Caco-2 (cell line): ENCODE measurements at regions not wholly inside any gene's neighbourhood (a gene's known extent, or its start where the extent isn't known, plus 50 kb on each side); places are given as distances from the start of the nearest gene placed in this dataset.

Experiments used
- BruUV-seq: library from RNA; stranded (reverse); fragments of 400-500 nt; replicated peaks from 2 replicates; lab custom pipeline; 2021; lab: Mats Ljungman, UMichigan
- CTCF ChIA-PET: fragments of 300-600 bp; sonication (Branson Sonifier 250); formaldehyde crosslinking; loops from one replicate; lab custom pipeline; 2022; ENCODE audit warnings: antibody characterized with exemption; lab: Charles Lee
- POLR2A ChIA-PET: fragments of 300-600 bp; sonication (Branson Sonifier 250); formaldehyde crosslinking; loops from one replicate; lab custom pipeline; 2022; ENCODE audit warnings: antibody characterized with exemption; lab: Charles Lee
- DNase-seq, 2 experiments: peaks; one replicate each; pipeline versions ENCODE4 v3.0.0 to v3.0.0-alpha.2; 2020 to 2022
- H3K27me3 ChIP-seq: replicated peaks from 2 replicates; pipeline ENCODE4 v1.6.0; 2011; ENCODE audit warnings: low read length; ENCODE audit not compliant: control insufficient read depth, insufficient read depth
- H3K36me3 ChIP-seq: 2 replicates; pipeline ENCODE4 v1.5.1; 2011; ENCODE audit warnings: low read length; ENCODE audit not compliant: control insufficient read depth, insufficient read depth
- H3K4me1 ChIP-seq: fragments of 250-450 bp; sonication (Bioruptor Pico); 2 replicates; pipeline ENCODE4 v1.5.1; 2020; ENCODE audit warnings: mild to moderate bottlenecking
- H3K4me3 ChIP-seq: 2 replicates; pipeline ENCODE4 v1.5.1; 2011; ENCODE audit warnings: low read depth, mild to moderate bottlenecking, control low read depth, low read length
- H3K9me3 ChIP-seq: fragments of 250-450 bp; sonication (Bioruptor Pico); 2 replicates; pipeline ENCODE4 v1.5.1; 2020; ENCODE audit warnings: mild to moderate bottlenecking, moderate library complexity
- H3K27ac Mint-ChIP-seq: one replicate; pipeline ENCODE4 v1.8.0; 2022; ENCODE audit warnings: mixed read lengths; ENCODE audit not compliant: unreplicated experiment
- H3K27me3 Mint-ChIP-seq: one replicate; pipeline ENCODE4 v1.8.0; 2022; ENCODE audit warnings: mixed read lengths; ENCODE audit not compliant: insufficient read depth, unreplicated experiment
- H3K36me3 Mint-ChIP-seq: one replicate; pipeline ENCODE4 v1.8.0; 2022; ENCODE audit warnings: mild to moderate bottlenecking, mixed read lengths; ENCODE audit not compliant: insufficient read depth, unreplicated experiment
- H3K4me1 Mint-ChIP-seq: one replicate; pipeline ENCODE4 v1.8.0; 2022; ENCODE audit warnings: low read depth, mixed read lengths; ENCODE audit not compliant: unreplicated experiment
- H3K4me3 Mint-ChIP-seq: one replicate; pipeline ENCODE4 v1.8.0; 2022; ENCODE audit warnings: mild to moderate bottlenecking, moderate library complexity, mixed read lengths; ENCODE audit not compliant: unreplicated experiment
- H3K9me3 Mint-ChIP-seq: one replicate; pipeline ENCODE4 v1.8.0; 2022; ENCODE audit warnings: mixed read lengths; ENCODE audit not compliant: unreplicated experiment
- CTCF ChIP-seq, 2 experiments: fragments of 200-600 bp in 1 of 2; IDR thresholded peaks; 1 replicate in 1 of 2; 2 replicates in 1 of 2; pipeline versions ENCODE4 v1.5.1 to v1.8.0; 2011 to 2022; ENCODE audit warnings: antibody characterized with exemption in 1 of 2, control low read depth in 1 of 2, inconsistent platforms in 1 of 2, low read depth in 1 of 2, low read length in 1 of 2, mild to moderate bottlenecking in 1 of 2, moderate library complexity in 1 of 2; ENCODE audit not compliant: insufficient read depth in 1 of 2, severe bottlenecking in 1 of 2, unreplicated experiment in 1 of 2
- intact Hi-C: fragments of 100-400 bp; cut with micrococcal nuclease; formaldehyde crosslinking; loops from one replicate; pipeline ENCODE4 v1.10.0; 2022; ENCODE audit not compliant: unreplicated experiment

GRCh38 chr19:31554360-31554759 lies 205.1 kb upstream of the TSHZ3 start:
- no peak for TF ChIP-seq CTCF (IDR thresholded peaks at IDR 0.05; ENCODE audit: insufficient read depth in 1 of 2, low read depth in 1 of 2, low read length in 1 of 2, severe bottlenecking in 1 of 2, unreplicated experiment in 1 of 2)
- Mint-ChIP-seq H3K4me1 (no peaks in the 10 kb centered on the region), H3K27me3 (no peaks in the 10 kb centered on the region), H3K4me3 (no peak overlapping the region), H3K9me3 (peaks cover 39% of the 10 kb centered on the region), H3K27ac (no peak overlapping the region), H3K36me3 (no peaks in the 10 kb centered on the region)
- DNase-seq, result no peak
- H3K4me1 ChIP-seq, result no peaks in the 10 kb centered on the region
- BruUV-seq, result no TSS peak
- peaks cover 2% of the 10 kb centered on the region; the same call in 1 of the 2 replicates for H3K9me3 ChIP-seq
- no peaks in the 10 kb centered on the region for H3K27me3 ChIP-seq
- H3K4me3 ChIP-seq, result no peak overlapping the region
- intact Hi-C loops, result no loop called here
- H3K36me3 ChIP-seq, result no peaks in the 10 kb centered on the region
- ChIA-PET POLR2A (no interaction called here), CTCF (no interaction called here)

- no peak overlapping the region for H3K27ac Mint-ChIP-seq
- peaks cover 5% of the 10 kb centered on the region for H3K27me3 Mint-ChIP-seq
Measured at GRCh38 chr19:31555634-31556215, 206.5 kb upstream of the TSHZ3 start.

GRCh38 chr19:31559494-31559893 lies 210.3 kb upstream of the TSHZ3 start:
- H3K9me3 ChIP-seq, result peaks cover 5% of the 10 kb centered on the region; the same call in 1 of the 2 replicates
- intact Hi-C loops, result no loop called here

More at GRCh38 chr19:31555634-31556215, 206.5 kb upstream of the TSHZ3 start:
- DNase-seq, result peak; percentile 43 to 70
- no peak overlapping the region for H3K4me3 ChIP-seq
- intact Hi-C loops, result no loop called here
- Mint-ChIP-seq H3K9me3 (peaks cover 44% of the 10 kb centered on the region), H3K4me1 (no peaks in the 10 kb centered on the region), H3K4me3 (no peak overlapping the region), H3K36me3 (no peaks in the 10 kb centered on the region)
- no peaks in the 10 kb centered on the region for H3K4me1 ChIP-seq
- H3K36me3 ChIP-seq, result no peaks in the 10 kb centered on the region
- H3K27me3 ChIP-seq, result no peaks in the 10 kb centered on the region
- ChIA-PET POLR2A (no interaction called here), CTCF (no interaction called here)
- H3K9me3 ChIP-seq, result peaks cover 5% of the 10 kb centered on the region; the same call in 1 of the 2 replicates
- no TSS peak for BruUV-seq
- peak in 1 of 2 experiments; percentile 3 for TF ChIP-seq CTCF (IDR thresholded peaks at IDR 0.05; ENCODE audit: insufficient read depth in 1 of 2, low read depth in 1 of 2, low read length in 1 of 2, severe bottlenecking in 1 of 2, unreplicated experiment in 1 of 2)

More at GRCh38 chr19:31559494-31559893, 210.3 kb upstream of the TSHZ3 start:
- H3K4me3 Mint-ChIP-seq, result no peak overlapping the region
- Histone ChIP-seq H3K27me3 (no peaks in the 10 kb centered on the region), H3K4me3 (no peak overlapping the region), H3K4me1 (no peaks in the 10 kb centered on the region), H3K36me3 (no peaks in the 10 kb centered on the region)
- CTCF ChIA-PET, result no interaction called here
- H3K4me1 Mint-ChIP-seq, result no peaks in the 10 kb centered on the region
- no peak for DNase-seq
- no TSS peak for BruUV-seq
- TF ChIP-seq CTCF (IDR thresholded peaks at IDR 0.05; ENCODE audit: insufficient read depth in 1 of 2, low read depth in 1 of 2, low read length in 1 of 2, severe bottlenecking in 1 of 2, unreplicated experiment in 1 of 2), result no peak
- H3K36me3 Mint-ChIP-seq, result no peaks in the 10 kb centered on the region
- POLR2A ChIA-PET, result no interaction called here
- no peak overlapping the region for H3K27ac Mint-ChIP-seq
- peaks cover 25% of the 10 kb centered on the region for H3K9me3 Mint-ChIP-seq
- peaks cover 13% of the 10 kb centered on the region for H3K27me3 Mint-ChIP-seq
